ENCODE measurements at regions not wholly inside any gene's neighbourhood (a gene's known extent, or its start where the extent isn't known, plus 50 kb on each side); places are given as distances from the start of the nearest gene placed in this dataset.

- no peaks in the 10 kb centered on the region for H3K27me3 Mint-ChIP-seq (ENCODE audit: low read depth, poor library complexity)
- DNase-seq: no peak
- H3K4me3 Mint-ChIP-seq: no peak overlapping the region
- H3K9me3 Mint-ChIP-seq: no peaks in the 10 kb centered on the region
- H3K4me1 Mint-ChIP-seq: no peaks in the 10 kb centered on the region
- H3K36me3 Mint-ChIP-seq (ENCODE audit: low read depth): no peaks in the 10 kb centered on the region
- no peak overlapping the region for H3K27ac Mint-ChIP-seq
- TF ChIP-seq CTCF (IDR thresholded peaks at IDR 0.05): no peak
These were observed 335.7 kb downstream of the SQOR start for GRCh38 chr15:45970542-45970941.

DNA sequence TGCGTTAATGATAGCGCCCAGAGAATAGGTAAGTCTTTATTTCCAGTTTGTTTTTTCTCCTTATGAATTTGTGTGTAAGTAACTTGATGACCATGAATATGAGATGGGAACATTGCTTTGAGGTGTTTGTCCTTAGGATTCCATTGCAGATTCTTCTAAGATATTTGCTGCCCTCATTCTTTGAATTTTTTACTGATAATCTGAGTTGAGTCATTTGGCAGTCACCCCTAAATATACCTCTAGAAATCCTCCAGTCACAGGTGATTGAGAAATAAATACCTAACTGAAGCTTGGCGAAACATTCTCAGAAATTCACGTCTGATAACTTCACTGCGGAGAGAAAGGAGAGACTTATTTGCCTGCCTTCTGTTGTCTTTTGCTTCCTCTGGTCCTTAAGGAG, 345.5 kb downstream of the SQOR start:
- Mint-ChIP-seq H3K27me3 (ENCODE audit: low read depth, poor library complexity) (no peaks in the 10 kb centered on the region), H3K9me3 (peaks cover 4% of the 10 kb centered on the region), H3K4me1 (no peaks in the 10 kb centered on the region), H3K36me3 (ENCODE audit: low read depth) (no peaks in the 10 kb centered on the region), H3K27ac (peak overlapping the region; percentile 73), H3K4me3 (no peak overlapping the region)
- no peak for DNase-seq
- no peak for TF ChIP-seq CTCF (IDR thresholded peaks at IDR 0.05)

DNA sequence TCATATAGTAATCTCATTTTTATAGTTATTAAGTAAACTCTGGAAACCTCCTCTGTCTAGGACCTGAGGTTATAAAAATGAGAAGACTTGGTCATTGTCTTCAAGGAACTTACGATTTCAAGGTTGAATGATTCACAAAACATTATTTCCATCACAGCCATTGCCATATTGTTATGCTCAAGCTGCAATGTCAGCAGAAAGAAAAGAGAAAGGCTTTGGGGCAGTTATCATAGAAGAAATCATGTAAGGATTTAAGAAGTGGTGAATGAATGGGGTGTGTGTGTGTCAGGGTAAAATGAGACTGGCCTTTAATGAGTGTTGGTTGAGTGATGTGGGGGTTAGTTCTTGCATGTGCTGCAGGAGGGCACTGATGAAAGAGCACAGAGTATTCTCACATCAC, 346.8 kb downstream of the SQOR start:
- Mint-ChIP-seq H3K4me1 (no peaks in the 10 kb centered on the region), H3K27me3 (ENCODE audit: low read depth, poor library complexity) (no peaks in the 10 kb centered on the region), H3K36me3 (ENCODE audit: low read depth) (no peaks in the 10 kb centered on the region), H3K4me3 (no peak overlapping the region), H3K27ac (no peak overlapping the region), H3K9me3 (peaks cover 17% of the 10 kb centered on the region)
- DNase-seq: no peak
- no peak for TF ChIP-seq CTCF (IDR thresholded peaks at IDR 0.05)

DNA sequence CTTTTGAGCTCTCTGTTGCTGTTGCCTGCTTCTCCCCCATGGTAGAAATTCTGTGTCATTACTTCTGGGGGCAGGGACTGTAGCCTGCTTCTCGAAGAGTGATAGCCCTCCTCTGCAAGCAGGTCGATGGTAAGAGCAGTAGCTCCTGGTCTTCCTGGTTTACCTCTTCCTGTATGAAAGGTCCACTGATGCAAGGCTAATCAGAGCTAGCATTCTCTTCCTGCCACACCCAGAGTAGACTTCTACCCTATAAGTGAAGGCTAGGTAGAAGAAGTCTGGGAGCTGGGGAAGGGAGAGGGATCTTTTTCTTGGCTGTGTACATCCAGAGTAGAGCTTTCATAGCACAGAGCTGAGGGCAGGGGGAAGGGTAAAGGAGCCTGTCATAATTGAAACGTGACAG, 357.0 kb downstream of the SQOR start:
- no peaks in the 10 kb centered on the region for H3K36me3 Mint-ChIP-seq (ENCODE audit: low read depth)
- no peak overlapping the region for H3K4me3 Mint-ChIP-seq
- H3K27ac Mint-ChIP-seq: no peak overlapping the region
- no peak for DNase-seq
- TF ChIP-seq CTCF (IDR thresholded peaks at IDR 0.05): no peak
- H3K27me3 Mint-ChIP-seq (ENCODE audit: low read depth, poor library complexity): peaks cover 3% of the 10 kb centered on the region
- H3K9me3 Mint-ChIP-seq: peaks cover 30% of the 10 kb centered on the region
- no peaks in the 10 kb centered on the region for H3K4me1 Mint-ChIP-seq

DNA sequence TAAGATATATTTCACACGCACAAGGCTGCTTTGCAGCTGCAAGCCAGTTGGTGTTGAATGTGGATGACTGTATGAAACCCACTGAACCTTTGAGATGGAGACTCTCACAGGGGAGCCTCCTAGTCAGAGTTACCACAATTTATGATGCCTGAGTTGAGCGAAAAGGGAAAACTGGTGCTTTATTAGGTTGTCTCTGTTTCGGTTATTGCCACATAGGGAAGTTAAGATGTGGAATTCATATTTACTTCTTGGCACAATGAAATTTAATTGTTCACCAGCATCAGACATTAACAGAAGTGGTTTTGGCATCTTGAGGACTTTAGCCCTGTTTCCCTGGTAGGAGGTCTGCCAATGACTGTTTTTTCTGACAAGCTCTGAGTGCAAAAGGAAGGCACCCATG, 358.2 kb downstream of the SQOR start:
- H3K9me3 Mint-ChIP-seq: peaks cover 23% of the 10 kb centered on the region
- H3K27ac Mint-ChIP-seq: no peak overlapping the region
- H3K27me3 Mint-ChIP-seq (ENCODE audit: low read depth, poor library complexity): peaks cover 3% of the 10 kb centered on the region
- no peak for TF ChIP-seq CTCF (IDR thresholded peaks at IDR 0.05)
- DNase-seq: no peak
- no peak overlapping the region for H3K4me3 Mint-ChIP-seq
- no peaks in the 10 kb centered on the region for H3K4me1 Mint-ChIP-seq
- no peaks in the 10 kb centered on the region for H3K36me3 Mint-ChIP-seq (ENCODE audit: low read depth)

DNA sequence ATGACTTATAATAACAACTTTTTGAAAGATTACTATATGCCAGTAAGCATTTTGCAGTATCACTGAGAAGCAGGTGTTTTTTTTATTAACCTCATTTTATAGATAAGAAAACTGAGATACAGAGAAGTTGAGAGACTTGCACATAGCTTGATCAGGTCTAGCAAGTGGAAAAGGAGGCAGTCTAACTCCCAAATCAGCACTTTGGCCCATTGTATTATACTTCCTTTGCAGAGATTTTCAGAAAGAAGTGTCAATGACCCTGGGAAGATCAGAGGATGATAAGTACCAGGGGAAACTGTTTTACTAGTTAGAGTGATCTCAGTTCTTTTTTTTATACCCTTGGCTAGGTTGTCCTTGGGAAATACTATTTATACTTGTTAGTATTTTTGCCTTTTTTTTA, 358.7 kb downstream of the SQOR start:
- TF ChIP-seq CTCF (IDR thresholded peaks at IDR 0.05): no peak
- Mint-ChIP-seq H3K36me3 (ENCODE audit: low read depth) (no peaks in the 10 kb centered on the region), H3K4me3 (no peak overlapping the region), H3K9me3 (peaks cover 18% of the 10 kb centered on the region), H3K4me1 (no peaks in the 10 kb centered on the region), H3K27ac (no peak overlapping the region), H3K27me3 (ENCODE audit: low read depth, poor library complexity) (peaks cover 3% of the 10 kb centered on the region)
- DNase-seq: no peak

Data from nephron progenitor cell (in vitro differentiated cells).